GM12873 (cell line): ENCODE measurements at regions not wholly inside any gene's neighbourhood (a gene's known extent, or its start where the extent isn't known, plus 50 kb on each side); places are given as distances from the start of the nearest gene placed in this dataset.

Experiments used
- CTCF ChIP-seq: IDR thresholded peaks from 2 replicates; pipeline ENCODE4 v1.5.1; 2012; ENCODE audit warnings: low read depth, mild to moderate bottlenecking, moderate library complexity, low read length, control low read depth; ENCODE audit not compliant: insufficient read depth; ENCODE audit errors: missing control alignments

- no peak for TF ChIP-seq CTCF
Measured at GRCh38 chr3:177331203-177331835, 134.0 kb upstream of the TBL1XR1 start.

- TF ChIP-seq CTCF, result no peak
Measured at GRCh38 chr3:177332955-177333354, 135.7 kb upstream of the TBL1XR1 start.

- no peak for TF ChIP-seq CTCF
Measured at GRCh38 chr3:177333533-177334520, 136.5 kb upstream of the TBL1XR1 start.

- TF ChIP-seq CTCF, result no peak
Measured at GRCh38 chr3:177334803-177335202, 137.5 kb upstream of the TBL1XR1 start.

GRCh38 chr3:177335728-177336127 lies 138.4 kb upstream of the TBL1XR1 start:
- no peak for TF ChIP-seq CTCF

GRCh38 chr3:177336873-177337450 lies 139.7 kb upstream of the TBL1XR1 start:
- no peak for TF ChIP-seq CTCF

- no peak for TF ChIP-seq CTCF
Measured at GRCh38 chr3:177337541-177338331, 140.5 kb upstream of the TBL1XR1 start.
